CD14-positive monocyte (primary cell): ENCODE measurements at regions not wholly inside any gene's neighbourhood (a gene's known extent, or its start where the extent isn't known, plus 50 kb on each side); places are given as distances from the start of the nearest gene placed in this dataset.

Source experiments
- DNase-seq, 3 donors: peaks; one replicate each; pipeline ENCODE4 v3.0.0-alpha.2; 2011 to 2022
- H2AFZ ChIP-seq: 2 replicates; pipeline ENCODE4 v1.6.0; 2012; ENCODE audit warnings: mild to moderate bottlenecking, low read depth, low read length, inconsistent platforms; ENCODE audit not compliant: insufficient read depth, poor library complexity, severe bottlenecking
- H3K27ac ChIP-seq, 2 donors: 1 replicate in 1 of 2; 2 replicates in 1 of 2; pipeline ENCODE4 v1.5.1; 2012 to 2013; ENCODE audit warnings: low read length in 2 of 2, control low read depth in 1 of 2, inconsistent platforms in 1 of 2, low read depth in 1 of 2, mild to moderate bottlenecking in 1 of 2
- H3K27me3 ChIP-seq, 2 donors: one replicate each; pipeline versions ENCODE4 v1.6.0 to v1.6.1; 2011 to 2013; ENCODE audit warnings: low read length in 2 of 2; ENCODE audit not compliant: control insufficient read depth in 2 of 2, insufficient read depth in 2 of 2
- H3K36me3 ChIP-seq, 2 donors: replicated peaks in 1 of 2; 1 replicate in 1 of 2; 2 replicates in 1 of 2; pipeline versions ENCODE4 v1.5.1 to v1.6.1; 2012 to 2013; ENCODE audit warnings: low read length in 2 of 2, control low read depth in 1 of 2, inconsistent platforms in 1 of 2, mild to moderate bottlenecking in 1 of 2; ENCODE audit not compliant: insufficient read depth in 2 of 2, control insufficient read depth in 1 of 2
- H3K4me1 ChIP-seq, 2 donors: 1 replicate in 1 of 2; 2 replicates in 1 of 2; pipeline versions ENCODE4 v1.5.1 to v1.6.1; 2012 to 2013; ENCODE audit warnings: low read length in 2 of 2, control low read depth in 1 of 2, inconsistent platforms in 1 of 2, mild to moderate bottlenecking in 1 of 2, moderate library complexity in 1 of 2; ENCODE audit not compliant: insufficient read depth in 2 of 2, control insufficient read depth in 1 of 2
- H3K4me2 ChIP-seq: replicated peaks from 2 replicates; pipeline ENCODE3; 2012; ENCODE audit warnings: low read length, moderate library complexity, mild to moderate bottlenecking; ENCODE audit not compliant: poor library complexity, severe bottlenecking; ENCODE audit errors: extremely low read depth
- H3K4me3 ChIP-seq, 3 experiments: fragments of 200-600 bp in 1 of 3; sonication (generic) in 1 of 3; replicated peaks in 1 of 3; 1 replicate in 2 of 3; 2 replicates in 1 of 3; pipeline ENCODE4 v1.5.1; 2011 to 2013; ENCODE audit warnings: low read length in 3 of 3, mild to moderate bottlenecking in 3 of 3, control low read depth in 2 of 3, low read depth in 2 of 3, inconsistent platforms in 1 of 3, moderate library complexity in 1 of 3
- H3K79me2 ChIP-seq: 2 replicates; pipeline ENCODE4 v1.6.0; 2012; ENCODE audit warnings: mild to moderate bottlenecking, control low read depth, inconsistent platforms, low read length, moderate library complexity; ENCODE audit not compliant: insufficient read depth
- H3K9ac ChIP-seq: 2 replicates; pipeline ENCODE4 v1.6.0; 2017; ENCODE audit warnings: low read length, mild to moderate bottlenecking; ENCODE audit not compliant: insufficient read depth, poor library complexity, severe bottlenecking
- H3K9me3 ChIP-seq, 2 donors: replicated peaks in 1 of 2; 1 replicate in 1 of 2; 2 replicates in 1 of 2; pipeline versions ENCODE4 v1.5.1 to v1.6.1; 2012 to 2013; ENCODE audit warnings: low read length in 2 of 2, control low read depth in 1 of 2; ENCODE audit not compliant: control insufficient read depth in 1 of 2, insufficient read depth in 1 of 2
- H4K20me1 ChIP-seq: 2 replicates; pipeline ENCODE4 v1.6.0; 2012; ENCODE audit warnings: mild to moderate bottlenecking, low read length, control low read depth, moderate library complexity; ENCODE audit not compliant: insufficient read depth
- H3K27ac Mint-ChIP-seq, 7 donors: one replicate each; pipeline ENCODE4 v1.8.0; 2020; ENCODE audit warnings: mild to moderate bottlenecking in 7 of 7, mixed read lengths in 7 of 7, moderate library complexity in 6 of 7, inconsistent platforms in 2 of 7
- H3K27me3 Mint-ChIP-seq, 3 donors: one replicate each; pipeline ENCODE4 v1.8.0; 2021 to 2022; ENCODE audit warnings: low read depth in 3 of 3, mild to moderate bottlenecking in 3 of 3, mixed read lengths in 3 of 3, moderate library complexity in 3 of 3, inconsistent platforms in 1 of 3
- H3K36me3 Mint-ChIP-seq, 2 donors: one replicate each; pipeline ENCODE4 v1.8.0; 2020; ENCODE audit warnings: mixed read lengths in 2 of 2, inconsistent platforms in 1 of 2, mild to moderate bottlenecking in 1 of 2
- H3K4me1 Mint-ChIP-seq: one replicate; pipeline ENCODE4 v1.8.0; 2020; ENCODE audit warnings: mild to moderate bottlenecking, mixed read lengths
- H3K4me3 Mint-ChIP-seq, 2 donors: one replicate each; pipeline ENCODE4 v1.8.0; 2020; ENCODE audit warnings: mild to moderate bottlenecking in 2 of 2, mixed read lengths in 2 of 2, moderate library complexity in 1 of 2
- H3K9me3 Mint-ChIP-seq, 7 donors: one replicate each; pipeline ENCODE4 v1.8.0; 2020 to 2022; ENCODE audit warnings: mixed read lengths in 7 of 7, mild to moderate bottlenecking in 6 of 7, moderate library complexity in 6 of 7, inconsistent platforms in 2 of 7
- CTCF ChIP-seq: fragments of 200-600 bp; IDR thresholded peaks from one replicate; pipeline ENCODE4 v1.8.0; 2022; ENCODE audit warnings: antibody characterized with exemption, mild to moderate bottlenecking
- WGBS: methylation state at CpG from one replicate; pipeline ENCODE4 v1.1.5; 2013; ENCODE audit warnings: missing lambda C conversion rate; ENCODE audit not compliant: insufficient coverage; 5-methylcytosine and 5-hydroxymethylcytosine counted together
- intact Hi-C, 2 donors: fragments of 100-400 bp; cut with micrococcal nuclease; formaldehyde crosslinking; loops; one replicate each; pipeline versions ENCODE4 v1.15.0 to v1.15.1; 2023

- no peak for DNase-seq
- peaks cover 6 to 12% of the 10 kb centered on the region in 2 donors for H3K27me3 ChIP-seq
- Mint-ChIP-seq H3K27ac (no peak overlapping the region), H3K4me1 (no peaks in the 10 kb centered on the region), H3K36me3 (no peaks in the 10 kb centered on the region), H3K9me3 (no peaks in the 10 kb centered on the region), H3K27me3 (peaks cover 18 to 33% (median 20%) of the 10 kb centered on the region in 3 donors), H3K4me3 (no peak overlapping the region)
- TF ChIP-seq CTCF: no peak
- no peaks in the 10 kb centered on the region for H3K9me3 ChIP-seq
- no peak overlapping the region for H3K4me2 ChIP-seq
- no peak overlapping the region for H3K4me3 ChIP-seq
- intact Hi-C loops: no loop called here
- no peak overlapping the region for H3K27ac ChIP-seq
- H3K4me1 ChIP-seq: no peaks in the 10 kb centered on the region
- no peaks in the 10 kb centered on the region for H3K79me2 ChIP-seq
- H2AFZ ChIP-seq: no peak overlapping the region
- H3K9ac ChIP-seq: no peak overlapping the region
- no CpG with 5 or more reads among the region's 3 CpGs for WGBS
- H3K36me3 ChIP-seq: no peaks in the 10 kb centered on the region
- no peaks in the 10 kb centered on the region for H4K20me1 ChIP-seq
Observed at GRCh38 chr1:232262991-232263390, 366.9 kb downstream of the SIPA1L2 start.

- Mint-ChIP-seq H3K36me3 (no peaks in the 10 kb centered on the region), H3K4me3 (no peak overlapping the region), H3K9me3 (no peaks in the 10 kb centered on the region), H3K27me3 (peaks cover 14 to 37% (median 18%) of the 10 kb centered on the region in 3 donors), H3K4me1 (no peaks in the 10 kb centered on the region), H3K27ac (no peak overlapping the region)
- TF ChIP-seq CTCF: no peak
- no peaks in the 10 kb centered on the region for H3K79me2 ChIP-seq
- no peak overlapping the region for H3K4me3 ChIP-seq
- H3K27me3 ChIP-seq: peaks cover 6 to 16% of the 10 kb centered on the region in 2 donors
- no peaks in the 10 kb centered on the region for H3K36me3 ChIP-seq
- DNase-seq: no peak
- H4K20me1 ChIP-seq: no peaks in the 10 kb centered on the region
- H3K9me3 ChIP-seq: no peaks in the 10 kb centered on the region
- no peaks in the 10 kb centered on the region for H3K4me1 ChIP-seq
- no peak overlapping the region for H3K27ac ChIP-seq
- no peak overlapping the region for H3K4me2 ChIP-seq
- no peak overlapping the region for H2AFZ ChIP-seq
- no peak overlapping the region for H3K9ac ChIP-seq
- WGBS: 84% methylated on average over 7 of the region's 8 CpGs
- intact Hi-C loops: no loop called here
Observed at GRCh38 chr1:232260861-232261260, 369.1 kb downstream of the SIPA1L2 start.
